ENCODE measurements at regions not wholly inside any gene's neighbourhood (a gene's known extent, or its start where the extent isn't known, plus 50 kb on each side); places are given as distances from the start of the nearest gene placed in this dataset.
"Not testable (repeated sequence)": the region's sequence is repeated elsewhere in the genome, so short reads cannot be mapped to it uniquely, and the experiment has no call there.

- no peaks in the 10 kb centered on the region for H3K9me3 ChIP-seq (ENCODE audit: insufficient read depth, low read length)
- H3K4me2 ChIP-seq (ENCODE audit: low read depth, low read length, poor library complexity, severe bottlenecking), result no peak overlapping the region
- H3K79me2 ChIP-seq (ENCODE audit: insufficient read depth, low read length), result no peaks in the 10 kb centered on the region
- TF ChIP-seq EZH2phosphoT487 (conservative IDR thresholded peaks at IDR 0.05; ENCODE audit: low read length) (no peak), CTCF (IDR thresholded peaks at IDR 0.05; ENCODE audit: insufficient read depth, low read length, poor library complexity, severe bottlenecking) (no peak)
- H3K9me2 ChIP-seq (replicated peaks; ENCODE audit: insufficient read depth, low read length), result no peaks in the 10 kb centered on the region
- no peak overlapping the region for H3K4me3 ChIP-seq (ENCODE audit: insufficient read depth, low read length, poor library complexity, severe bottlenecking)
- no peaks in the 10 kb centered on the region for H3F3A ChIP-seq (ENCODE audit: insufficient read depth)
- H3K27ac ChIP-seq (ENCODE audit: low read depth, low read length), result no peak overlapping the region
- no peak overlapping the region for H2AFZ ChIP-seq (ENCODE audit: low read depth, low read length, severe bottlenecking)
- no peaks in the 10 kb centered on the region for H4K20me1 ChIP-seq (ENCODE audit: low read depth, low read length)
- no peaks in the 10 kb centered on the region for H3K27me3 ChIP-seq (ENCODE audit: low read length)
- H3K9ac ChIP-seq (ENCODE audit: low read length), result no peak overlapping the region
- no peaks in the 10 kb centered on the region for H3K36me3 ChIP-seq (ENCODE audit: low read length)
These were observed 169.2 kb downstream of the LAT start for GRCh38 chr16:29154088-29154487.

- H3K27me3 ChIP-seq (ENCODE audit: low read length); H3K9me2 ChIP-seq (replicated peaks; ENCODE audit: insufficient read depth, low read length); H3K36me3 ChIP-seq (ENCODE audit: low read length); H3K9ac ChIP-seq (ENCODE audit: low read length); H4K20me1 ChIP-seq (ENCODE audit: low read depth, low read length); H3K4me3 ChIP-seq (ENCODE audit: insufficient read depth, low read length, poor library complexity, severe bottlenecking); H2AFZ ChIP-seq (ENCODE audit: low read depth, low read length, severe bottlenecking); H3K27ac ChIP-seq (ENCODE audit: low read depth, low read length); H3K9me3 ChIP-seq (ENCODE audit: insufficient read depth, low read length); H3F3A ChIP-seq (ENCODE audit: insufficient read depth); H3K4me2 ChIP-seq (ENCODE audit: low read depth, low read length, poor library complexity, severe bottlenecking); H3K79me2 ChIP-seq (ENCODE audit: insufficient read depth, low read length): not testable (repeated sequence)
These were observed 168.5 kb downstream of the LAT start for GRCh38 chr16:29153307-29153706.

- H3K9me2 ChIP-seq (replicated peaks; ENCODE audit: insufficient read depth, low read length); H3K4me2 ChIP-seq (ENCODE audit: low read depth, low read length, poor library complexity, severe bottlenecking); H3F3A ChIP-seq (ENCODE audit: insufficient read depth); H3K36me3 ChIP-seq (ENCODE audit: low read length); H3K27ac ChIP-seq (ENCODE audit: low read depth, low read length); H4K20me1 ChIP-seq (ENCODE audit: low read depth, low read length); H3K9ac ChIP-seq (ENCODE audit: low read length); H3K4me3 ChIP-seq (ENCODE audit: insufficient read depth, low read length, poor library complexity, severe bottlenecking); H3K9me3 ChIP-seq (ENCODE audit: insufficient read depth, low read length); H2AFZ ChIP-seq (ENCODE audit: low read depth, low read length, severe bottlenecking); H3K27me3 ChIP-seq (ENCODE audit: low read length); H3K79me2 ChIP-seq (ENCODE audit: insufficient read depth, low read length): not testable (repeated sequence)
These were observed 167.7 kb downstream of the LAT start for GRCh38 chr16:29152544-29153031.

GRCh38 chr16:29151317-29151716 lies 166.5 kb downstream of the LAT start:
- no peak overlapping the region for H3K4me2 ChIP-seq (ENCODE audit: low read depth, low read length, poor library complexity, severe bottlenecking)
- no peak overlapping the region for H2AFZ ChIP-seq (ENCODE audit: low read depth, low read length, severe bottlenecking)
- no peaks in the 10 kb centered on the region for H3K9me2 ChIP-seq (replicated peaks; ENCODE audit: insufficient read depth, low read length)
- no peak overlapping the region for H3K4me3 ChIP-seq (ENCODE audit: insufficient read depth, low read length, poor library complexity, severe bottlenecking)
- no peaks in the 10 kb centered on the region for H3K79me2 ChIP-seq (ENCODE audit: insufficient read depth, low read length)
- H3K9me3 ChIP-seq (ENCODE audit: insufficient read depth, low read length), result no peaks in the 10 kb centered on the region
- H3K27ac ChIP-seq (ENCODE audit: low read depth, low read length), result no peak overlapping the region
- no peaks in the 10 kb centered on the region for H3K27me3 ChIP-seq (ENCODE audit: low read length)
- TF ChIP-seq CTCF (IDR thresholded peaks at IDR 0.05; ENCODE audit: insufficient read depth, low read length, poor library complexity, severe bottlenecking) (no peak), EZH2phosphoT487 (conservative IDR thresholded peaks at IDR 0.05; ENCODE audit: low read length) (no peak)
- no peaks in the 10 kb centered on the region for H3K36me3 ChIP-seq (ENCODE audit: low read length)
- H4K20me1 ChIP-seq (ENCODE audit: low read depth, low read length), result no peaks in the 10 kb centered on the region
- H3F3A ChIP-seq (ENCODE audit: insufficient read depth), result no peaks in the 10 kb centered on the region
- no peak overlapping the region for H3K9ac ChIP-seq (ENCODE audit: low read length)

- not testable (repeated sequence) for H3K36me3 ChIP-seq (ENCODE audit: low read length); H3K9me2 ChIP-seq (replicated peaks; ENCODE audit: insufficient read depth, low read length); H2AFZ ChIP-seq (ENCODE audit: low read depth, low read length, severe bottlenecking); H3K9ac ChIP-seq (ENCODE audit: low read length); H3K27me3 ChIP-seq (ENCODE audit: low read length); H3K27ac ChIP-seq (ENCODE audit: low read depth, low read length); H3K79me2 ChIP-seq (ENCODE audit: insufficient read depth, low read length); H3F3A ChIP-seq (ENCODE audit: insufficient read depth); H4K20me1 ChIP-seq (ENCODE audit: low read depth, low read length); H3K9me3 ChIP-seq (ENCODE audit: insufficient read depth, low read length); H3K4me2 ChIP-seq (ENCODE audit: low read depth, low read length, poor library complexity, severe bottlenecking); H3K4me3 ChIP-seq (ENCODE audit: insufficient read depth, low read length, poor library complexity, severe bottlenecking)
These were observed 165.1 kb downstream of the LAT start for GRCh38 chr16:29149912-29150311.
